ENCODE measurements at regions not wholly inside any gene's neighbourhood (a gene's known extent, or its start where the extent isn't known, plus 50 kb on each side); places are given as distances from the start of the nearest gene placed in this dataset.

GRCh38 chr5:73233053-73233460, 60.1 kb downstream of the TMEM174 start:
- Histone ChIP-seq H2AFZ (ENCODE audit: control insufficient read depth, low read length) (no peak overlapping the region), H3K4me1 (ENCODE audit: control insufficient read depth, extremely low read depth, insufficient read depth, low read length) (peaks cover 24% of the 10 kb centered on the region), H3K36me3 (ENCODE audit: control insufficient read depth in 2 of 2, extremely low read depth in 1 of 2, insufficient read depth in 2 of 2, low read length in 2 of 2) (no peaks in the 10 kb centered on the region)

GRCh38 chr5:73232266-73233041, 59.5 kb downstream of the TMEM174 start:
- Histone ChIP-seq H3K4me2 (ENCODE audit: control insufficient read depth, extremely low read depth, insufficient read depth, low read depth, low read length) (no peak overlapping the region), H3K9ac (ENCODE audit: control insufficient read depth, extremely low read depth, insufficient read depth, low read length) (no peak overlapping the region), H2AFZ (ENCODE audit: control insufficient read depth, low read length) (no peak overlapping the region), H3K27me3 (ENCODE audit: control insufficient read depth, extremely low read depth, insufficient read depth, low read length) (no peaks in the 10 kb centered on the region), H3K9me3 (ENCODE audit: control insufficient read depth, low read depth, low read length) (no peaks in the 10 kb centered on the region), H3K4me3 (ENCODE audit: control insufficient read depth in 2 of 3, extremely low read depth in 1 of 3, insufficient read depth in 2 of 3, low read depth in 1 of 3, low read length in 3 of 3) (no peak overlapping the region), H3K36me3 (ENCODE audit: control insufficient read depth in 2 of 2, extremely low read depth in 1 of 2, insufficient read depth in 2 of 2, low read length in 2 of 2) (no peaks in the 10 kb centered on the region), H3K4me1 (ENCODE audit: control insufficient read depth, extremely low read depth, insufficient read depth, low read length) (peaks cover 24% of the 10 kb centered on the region), H3K9me1 (ENCODE audit: control insufficient read depth, extremely low read depth, insufficient read depth, low read length) (no peaks in the 10 kb centered on the region), H3K79me2 (ENCODE audit: control insufficient read depth, insufficient read depth, low read length) (no peaks in the 10 kb centered on the region), H4K20me1 (ENCODE audit: control insufficient read depth, extremely low read depth, insufficient read depth, low read length) (no peaks in the 10 kb centered on the region), H3K27ac (ENCODE audit: control insufficient read depth, insufficient read depth, low read length) (no peak overlapping the region)
- no peak for FAIRE-seq
- no peak for TF ChIP-seq EZH2 (IDR thresholded peaks at IDR 0.05; ENCODE audit: low read length)
- TF ChIP-seq, protein P1, sequence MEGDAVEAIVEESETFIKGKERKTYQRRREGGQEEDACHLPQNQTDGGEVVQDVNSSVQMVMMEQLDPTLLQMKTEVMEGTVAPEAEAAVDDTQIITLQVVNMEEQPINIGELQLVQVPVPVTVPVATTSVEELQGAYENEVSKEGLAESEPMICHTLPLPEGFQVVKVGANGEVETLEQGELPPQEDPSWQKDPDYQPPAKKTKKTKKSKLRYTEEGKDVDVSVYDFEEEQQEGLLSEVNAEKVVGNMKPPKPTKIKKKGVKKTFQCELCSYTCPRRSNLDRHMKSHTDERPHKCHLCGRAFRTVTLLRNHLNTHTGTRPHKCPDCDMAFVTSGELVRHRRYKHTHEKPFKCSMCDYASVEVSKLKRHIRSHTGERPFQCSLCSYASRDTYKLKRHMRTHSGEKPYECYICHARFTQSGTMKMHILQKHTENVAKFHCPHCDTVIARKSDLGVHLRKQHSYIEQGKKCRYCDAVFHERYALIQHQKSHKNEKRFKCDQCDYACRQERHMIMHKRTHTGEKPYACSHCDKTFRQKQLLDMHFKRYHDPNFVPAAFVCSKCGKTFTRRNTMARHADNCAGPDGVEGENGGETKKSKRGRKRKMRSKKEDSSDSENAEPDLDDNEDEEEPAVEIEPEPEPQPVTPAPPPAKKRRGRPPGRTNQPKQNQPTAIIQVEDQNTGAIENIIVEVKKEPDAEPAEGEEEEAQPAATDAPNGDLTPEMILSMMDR (optimal IDR thresholded peaks at IDR 0.05 in 1 of 3, IDR thresholded peaks at IDR 0.05 in 1 of 3, conservative IDR thresholded peaks at IDR 0.05 in 1 of 3; ENCODE audit: extremely low read depth in 1 of 3, insufficient read depth in 2 of 3, low read length in 3 of 3): no peak
- no peak for DNase-seq (ENCODE audit: low read depth, low spot score)
- dilution Hi-C loops (cut with MboI; ENCODE audit: extremely low pct_ligation_motif_present, low sequenced_read_pairs): no loop called here

More at GRCh38 chr5:73233053-73233460, 60.1 kb downstream of the TMEM174 start:
- Histone ChIP-seq H3K4me2 (ENCODE audit: control insufficient read depth, extremely low read depth, insufficient read depth, low read depth, low read length) (no peak overlapping the region), H3K9me3 (ENCODE audit: control insufficient read depth, low read depth, low read length) (no peaks in the 10 kb centered on the region), H3K27ac (ENCODE audit: control insufficient read depth, insufficient read depth, low read length) (no peak overlapping the region), H3K79me2 (ENCODE audit: control insufficient read depth, insufficient read depth, low read length) (no peaks in the 10 kb centered on the region), H3K27me3 (ENCODE audit: control insufficient read depth, extremely low read depth, insufficient read depth, low read length) (no peaks in the 10 kb centered on the region), H3K9ac (ENCODE audit: control insufficient read depth, extremely low read depth, insufficient read depth, low read length) (no peak overlapping the region), H3K4me3 (ENCODE audit: control insufficient read depth in 2 of 3, extremely low read depth in 1 of 3, insufficient read depth in 2 of 3, low read depth in 1 of 3, low read length in 3 of 3) (no peak overlapping the region), H4K20me1 (ENCODE audit: control insufficient read depth, extremely low read depth, insufficient read depth, low read length) (no peaks in the 10 kb centered on the region), H3K9me1 (ENCODE audit: control insufficient read depth, extremely low read depth, insufficient read depth, low read length) (no peaks in the 10 kb centered on the region)
- dilution Hi-C loops (cut with MboI; ENCODE audit: extremely low pct_ligation_motif_present, low sequenced_read_pairs): no loop called here
- no peak for DNase-seq (ENCODE audit: low read depth, low spot score)
- no peak for FAIRE-seq
- TF ChIP-seq, protein P1 (optimal IDR thresholded peaks at IDR 0.05 in 1 of 3, IDR thresholded peaks at IDR 0.05 in 1 of 3, conservative IDR thresholded peaks at IDR 0.05 in 1 of 3; ENCODE audit: extremely low read depth in 1 of 3, insufficient read depth in 2 of 3, low read length in 3 of 3): no peak
- TF ChIP-seq EZH2 (IDR thresholded peaks at IDR 0.05; ENCODE audit: low read length): no peak
